HG03565 (cell line): ENCODE measurements at regions not wholly inside any gene's neighbourhood (a gene's known extent, or its start where the extent isn't known, plus 50 kb on each side); places are given as distances from the start of the nearest gene placed in this dataset.
A peak's percentile ranks its signal among the peaks of the same experiment; 100 is the strongest.

ENCODE experiments used
- ATAC-seq: cut with Tn5 transposase; IDR thresholded peaks from one replicate; pipeline ENCODE4 v1.9.1; 2021; ENCODE audit warnings: mild to moderate bottlenecking, moderate library complexity; ENCODE audit not compliant: unreplicated experiment

- ATAC-seq, result no peak
These were observed 52.7 kb upstream of the PELI1 start for GRCh38 chr2:64196963-64197362.

GRCh38 chr2:64201151-64201550 lies 56.9 kb upstream of the PELI1 start:
- no peak for ATAC-seq

- ATAC-seq, result no peak
These were observed 58.1 kb upstream of the PELI1 start for GRCh38 chr2:64202206-64202845.

- no peak for ATAC-seq
These were observed 59.1 kb upstream of the PELI1 start for GRCh38 chr2:64203131-64203857.

GRCh38 chr2:64203858-64204632 lies 59.8 kb upstream of the PELI1 start:
- peak; percentile 58 for ATAC-seq

- no peak for ATAC-seq
These were observed 60.5 kb upstream of the PELI1 start for GRCh38 chr2:64204703-64205102.

- no peak for ATAC-seq
These were observed 61.2 kb upstream of the PELI1 start for GRCh38 chr2:64205415-64205814.

- no peak for ATAC-seq
These were observed 63.4 kb upstream of the PELI1 start for GRCh38 chr2:64207573-64207972.

GRCh38 chr2:64210816-64211215 lies 66.6 kb upstream of the PELI1 start:
- ATAC-seq, result no peak

GRCh38 chr2:64211276-64211921 lies 67.2 kb upstream of the PELI1 start:
- no peak for ATAC-seq

GRCh38 chr2:64212346-64212745 lies 68.1 kb upstream of the PELI1 start:
- ATAC-seq, result no peak

- peak; percentile 26 for ATAC-seq
These were observed 68.6 kb upstream of the PELI1 start for GRCh38 chr2:64212801-64213321.

- ATAC-seq, result peak; percentile 24
These were observed 69.5 kb upstream of the PELI1 start for GRCh38 chr2:64213532-64214275.

- peak; percentile 46 for ATAC-seq
These were observed 70.3 kb upstream of the PELI1 start for GRCh38 chr2:64214281-64215115.

- no peak for ATAC-seq
These were observed 73.1 kb upstream of the PELI1 start for GRCh38 chr2:64217198-64217869.

GRCh38 chr2:64218137-64218802 lies 74.0 kb upstream of the PELI1 start:
- no peak for ATAC-seq

- no peak for ATAC-seq
These were observed 74.9 kb upstream of the PELI1 start for GRCh38 chr2:64219149-64219548.

- ATAC-seq, result no peak
These were observed 76.0 kb upstream of the PELI1 start for GRCh38 chr2:64220265-64220664.
